B cell (primary cell): ENCODE measurements at regions not wholly inside any gene's neighbourhood (a gene's known extent, or its start where the extent isn't known, plus 50 kb on each side); places are given as distances from the start of the nearest gene placed in this dataset.

Source experiments
- EZH2 ChIP-seq: IDR thresholded peaks from 2 replicates; pipeline ENCODE4 v1.6.1; 2012; ENCODE audit warnings: borderline replicate concordance, low read depth, mild to moderate bottlenecking, moderate library complexity, low read length; ENCODE audit not compliant: insufficient read depth, poor library complexity, severe bottlenecking
- TF ChIP-seq, protein P1 (sequence below): fragments of 200-600 bp; IDR thresholded peaks from one replicate; pipeline ENCODE4 v1.8.0; 2022; ENCODE audit warnings: antibody characterized with exemption, mild to moderate bottlenecking

GRCh38 chr6:66230591-66230990, 523.6 kb upstream of the EYS start:
- TF ChIP-seq, protein P1, sequence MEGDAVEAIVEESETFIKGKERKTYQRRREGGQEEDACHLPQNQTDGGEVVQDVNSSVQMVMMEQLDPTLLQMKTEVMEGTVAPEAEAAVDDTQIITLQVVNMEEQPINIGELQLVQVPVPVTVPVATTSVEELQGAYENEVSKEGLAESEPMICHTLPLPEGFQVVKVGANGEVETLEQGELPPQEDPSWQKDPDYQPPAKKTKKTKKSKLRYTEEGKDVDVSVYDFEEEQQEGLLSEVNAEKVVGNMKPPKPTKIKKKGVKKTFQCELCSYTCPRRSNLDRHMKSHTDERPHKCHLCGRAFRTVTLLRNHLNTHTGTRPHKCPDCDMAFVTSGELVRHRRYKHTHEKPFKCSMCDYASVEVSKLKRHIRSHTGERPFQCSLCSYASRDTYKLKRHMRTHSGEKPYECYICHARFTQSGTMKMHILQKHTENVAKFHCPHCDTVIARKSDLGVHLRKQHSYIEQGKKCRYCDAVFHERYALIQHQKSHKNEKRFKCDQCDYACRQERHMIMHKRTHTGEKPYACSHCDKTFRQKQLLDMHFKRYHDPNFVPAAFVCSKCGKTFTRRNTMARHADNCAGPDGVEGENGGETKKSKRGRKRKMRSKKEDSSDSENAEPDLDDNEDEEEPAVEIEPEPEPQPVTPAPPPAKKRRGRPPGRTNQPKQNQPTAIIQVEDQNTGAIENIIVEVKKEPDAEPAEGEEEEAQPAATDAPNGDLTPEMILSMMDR, result no peak
- TF ChIP-seq EZH2, result no peak
